ENCODE measurements at regions not wholly inside any gene's neighbourhood (a gene's known extent, or its start where the extent isn't known, plus 50 kb on each side); places are given as distances from the start of the nearest gene placed in this dataset.

DNA sequence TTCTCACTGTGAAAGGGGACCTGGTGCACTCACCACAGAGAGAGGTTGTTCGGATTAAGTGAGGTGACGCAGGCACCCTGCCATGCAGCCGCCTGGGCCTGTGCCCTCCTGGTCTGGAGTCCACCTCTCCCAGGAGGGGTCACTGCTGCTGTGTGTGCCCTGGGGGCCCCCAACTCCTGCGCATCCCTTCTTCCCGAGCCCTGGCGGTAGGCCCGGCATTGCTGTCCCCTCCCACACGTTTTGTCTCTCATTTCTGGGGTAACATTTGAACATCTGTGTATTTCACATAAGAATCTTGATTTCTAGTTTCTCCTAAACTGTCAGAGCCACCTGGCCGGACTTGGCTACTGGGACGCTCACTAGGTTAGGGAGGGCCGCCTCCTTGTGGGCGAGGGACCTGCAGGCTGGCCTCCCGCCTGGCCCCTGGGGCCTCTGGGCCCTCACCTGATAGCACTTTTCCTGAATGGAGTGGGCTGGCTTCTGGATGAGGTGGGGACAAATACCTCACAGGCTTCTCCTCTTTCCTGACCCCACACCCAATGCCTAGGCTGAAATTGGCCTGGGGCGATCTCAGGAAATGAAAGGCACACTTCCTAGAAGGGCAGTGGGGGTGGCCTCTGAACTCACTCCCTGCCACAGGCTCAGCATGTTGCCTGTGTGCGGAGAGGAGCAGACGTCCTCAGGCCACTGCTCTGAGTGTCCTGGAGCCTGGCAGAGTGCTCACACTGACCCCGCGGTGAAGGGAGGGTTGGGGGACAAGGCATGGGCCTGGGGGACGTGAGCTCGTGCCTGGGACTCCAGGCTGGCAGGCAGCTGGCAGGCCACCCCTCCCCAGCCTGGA is 104.2 kb upstream of the PRR23E start:
- TF ChIP-seq RAD21 (IDR thresholded peaks at IDR 0.05): no peak
- TF ChIP-seq, protein P1, sequence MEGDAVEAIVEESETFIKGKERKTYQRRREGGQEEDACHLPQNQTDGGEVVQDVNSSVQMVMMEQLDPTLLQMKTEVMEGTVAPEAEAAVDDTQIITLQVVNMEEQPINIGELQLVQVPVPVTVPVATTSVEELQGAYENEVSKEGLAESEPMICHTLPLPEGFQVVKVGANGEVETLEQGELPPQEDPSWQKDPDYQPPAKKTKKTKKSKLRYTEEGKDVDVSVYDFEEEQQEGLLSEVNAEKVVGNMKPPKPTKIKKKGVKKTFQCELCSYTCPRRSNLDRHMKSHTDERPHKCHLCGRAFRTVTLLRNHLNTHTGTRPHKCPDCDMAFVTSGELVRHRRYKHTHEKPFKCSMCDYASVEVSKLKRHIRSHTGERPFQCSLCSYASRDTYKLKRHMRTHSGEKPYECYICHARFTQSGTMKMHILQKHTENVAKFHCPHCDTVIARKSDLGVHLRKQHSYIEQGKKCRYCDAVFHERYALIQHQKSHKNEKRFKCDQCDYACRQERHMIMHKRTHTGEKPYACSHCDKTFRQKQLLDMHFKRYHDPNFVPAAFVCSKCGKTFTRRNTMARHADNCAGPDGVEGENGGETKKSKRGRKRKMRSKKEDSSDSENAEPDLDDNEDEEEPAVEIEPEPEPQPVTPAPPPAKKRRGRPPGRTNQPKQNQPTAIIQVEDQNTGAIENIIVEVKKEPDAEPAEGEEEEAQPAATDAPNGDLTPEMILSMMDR (IDR thresholded peaks at IDR 0.05; ENCODE audit: low read depth, low read length, missing input control): no peak
- TF ChIP-seq HNF4G (IDR thresholded peaks at IDR 0.05): no peak
- TF ChIP-seq MAX (IDR thresholded peaks at IDR 0.05): no peak
- TF ChIP-seq TAF1 (conservative IDR thresholded peaks at IDR 0.05): no peak
- TF ChIP-seq GABPA (IDR thresholded peaks at IDR 0.05 in 1 of 2, conservative IDR thresholded peaks at IDR 0.05 in 1 of 2): no peak
- no peak for TF ChIP-seq HNF4A (conservative IDR thresholded peaks at IDR 0.05)
- no peak for TF ChIP-seq YY1 (IDR thresholded peaks at IDR 0.05)
- TF ChIP-seq, protein P2, sequence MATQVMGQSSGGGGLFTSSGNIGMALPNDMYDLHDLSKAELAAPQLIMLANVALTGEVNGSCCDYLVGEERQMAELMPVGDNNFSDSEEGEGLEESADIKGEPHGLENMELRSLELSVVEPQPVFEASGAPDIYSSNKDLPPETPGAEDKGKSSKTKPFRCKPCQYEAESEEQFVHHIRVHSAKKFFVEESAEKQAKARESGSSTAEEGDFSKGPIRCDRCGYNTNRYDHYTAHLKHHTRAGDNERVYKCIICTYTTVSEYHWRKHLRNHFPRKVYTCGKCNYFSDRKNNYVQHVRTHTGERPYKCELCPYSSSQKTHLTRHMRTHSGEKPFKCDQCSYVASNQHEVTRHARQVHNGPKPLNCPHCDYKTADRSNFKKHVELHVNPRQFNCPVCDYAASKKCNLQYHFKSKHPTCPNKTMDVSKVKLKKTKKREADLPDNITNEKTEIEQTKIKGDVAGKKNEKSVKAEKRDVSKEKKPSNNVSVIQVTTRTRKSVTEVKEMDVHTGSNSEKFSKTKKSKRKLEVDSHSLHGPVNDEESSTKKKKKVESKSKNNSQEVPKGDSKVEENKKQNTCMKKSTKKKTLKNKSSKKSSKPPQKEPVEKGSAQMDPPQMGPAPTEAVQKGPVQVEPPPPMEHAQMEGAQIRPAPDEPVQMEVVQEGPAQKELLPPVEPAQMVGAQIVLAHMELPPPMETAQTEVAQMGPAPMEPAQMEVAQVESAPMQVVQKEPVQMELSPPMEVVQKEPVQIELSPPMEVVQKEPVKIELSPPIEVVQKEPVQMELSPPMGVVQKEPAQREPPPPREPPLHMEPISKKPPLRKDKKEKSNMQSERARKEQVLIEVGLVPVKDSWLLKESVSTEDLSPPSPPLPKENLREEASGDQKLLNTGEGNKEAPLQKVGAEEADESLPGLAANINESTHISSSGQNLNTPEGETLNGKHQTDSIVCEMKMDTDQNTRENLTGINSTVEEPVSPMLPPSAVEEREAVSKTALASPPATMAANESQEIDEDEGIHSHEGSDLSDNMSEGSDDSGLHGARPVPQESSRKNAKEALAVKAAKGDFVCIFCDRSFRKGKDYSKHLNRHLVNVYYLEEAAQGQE (IDR thresholded peaks at IDR 0.05): no peak
- TF ChIP-seq JUND (IDR thresholded peaks at IDR 0.05): no peak
- TF ChIP-seq RXRA (IDR thresholded peaks at IDR 0.05): no peak
- TF ChIP-seq NR2F2 (IDR thresholded peaks at IDR 0.05): no peak
- no peak for TF ChIP-seq ZBTB33 (IDR thresholded peaks at IDR 0.05)
- no peak for TF ChIP-seq EGR1 (IDR thresholded peaks at IDR 0.05; ENCODE audit: low read depth in 2 of 2)
